ENCODE measurements at regions not wholly inside any gene's neighbourhood (a gene's known extent, or its start where the extent isn't known, plus 50 kb on each side); places are given as distances from the start of the nearest gene placed in this dataset.

- Histone ChIP-seq H3K4me2 (ENCODE audit: low read length) (no peak overlapping the region), H4K20me1 (ENCODE audit: insufficient read depth) (no peaks in the 10 kb centered on the region), H3K4me3 (ENCODE audit: low read length) (no peak overlapping the region), H3K27ac (ENCODE audit: low read length) (no peak overlapping the region), H3K9ac (ENCODE audit: low read length) (no peak overlapping the region), H3K36me3 (ENCODE audit: insufficient read depth, low read length) (no peaks in the 10 kb centered on the region), H2AFZ (ENCODE audit: low read depth, low read length) (no peak overlapping the region), H3K27me3 (ENCODE audit: insufficient read depth, low read depth, low read length) (no peaks in the 10 kb centered on the region), H3K9me2 (ENCODE audit: insufficient read depth, low read length) (no peaks in the 10 kb centered on the region), H3K79me2 (replicated peaks; ENCODE audit: insufficient read depth, low read length) (no peaks in the 10 kb centered on the region), H3K9me3 (ENCODE audit: low read length) (no peaks in the 10 kb centered on the region), H3F3A (ENCODE audit: insufficient read depth, low read length, poor library complexity, severe bottlenecking) (no peaks in the 10 kb centered on the region)
- TF ChIP-seq TAF1 (IDR thresholded peaks at IDR 0.05; ENCODE audit: low read depth) (no peak), MXI1 (conservative IDR thresholded peaks at IDR 0.05; ENCODE audit: poor library complexity, severe bottlenecking) (no peak), SMC3 (conservative IDR thresholded peaks at IDR 0.05; ENCODE audit: poor library complexity) (no peak), REST (IDR thresholded peaks at IDR 0.05; ENCODE audit: borderline replicate concordance) (no peak), CTCF (IDR thresholded peaks at IDR 0.05; ENCODE audit: poor library complexity, severe bottlenecking) (no peak), EP300 (conservative IDR thresholded peaks at IDR 0.05; ENCODE audit: poor library complexity, severe bottlenecking) (no peak), EZH2 (IDR thresholded peaks at IDR 0.05; ENCODE audit: borderline replicate concordance, insufficient read depth, low read length, poor library complexity, severe bottlenecking) (no peak), POLR2AphosphoS5 (IDR thresholded peaks at IDR 0.05) (no peak), RAD21 (conservative IDR thresholded peaks at IDR 0.05) (no peak)
Measured at GRCh38 chr16:85455534-85455933, 157.6 kb upstream of the GSE1 start.

GRCh38 chr16:85457366-85457765, 155.8 kb upstream of the GSE1 start:
- Histone ChIP-seq H3K9ac (ENCODE audit: low read length) (no peak overlapping the region), H3K27ac (ENCODE audit: low read length) (no peak overlapping the region), H3K9me3 (ENCODE audit: low read length) (no peaks in the 10 kb centered on the region), H3K4me2 (ENCODE audit: low read length) (no peak overlapping the region), H3K79me2 (replicated peaks; ENCODE audit: insufficient read depth, low read length) (no peaks in the 10 kb centered on the region), H3F3A (ENCODE audit: insufficient read depth, low read length, poor library complexity, severe bottlenecking) (no peaks in the 10 kb centered on the region), H3K27me3 (ENCODE audit: insufficient read depth, low read depth, low read length) (no peaks in the 10 kb centered on the region), H2AFZ (ENCODE audit: low read depth, low read length) (no peak overlapping the region), H3K36me3 (ENCODE audit: insufficient read depth, low read length) (no peaks in the 10 kb centered on the region), H3K9me2 (ENCODE audit: insufficient read depth, low read length) (no peaks in the 10 kb centered on the region), H4K20me1 (ENCODE audit: insufficient read depth) (no peaks in the 10 kb centered on the region), H3K4me3 (ENCODE audit: low read length) (no peak overlapping the region)
- TF ChIP-seq POLR2AphosphoS5 (IDR thresholded peaks at IDR 0.05), result no peak
- TF ChIP-seq MXI1 (conservative IDR thresholded peaks at IDR 0.05; ENCODE audit: poor library complexity, severe bottlenecking), result no peak
- no peak for TF ChIP-seq RAD21 (conservative IDR thresholded peaks at IDR 0.05)
- TF ChIP-seq EP300 (conservative IDR thresholded peaks at IDR 0.05; ENCODE audit: poor library complexity, severe bottlenecking), result no peak
- no peak for TF ChIP-seq CTCF (IDR thresholded peaks at IDR 0.05; ENCODE audit: poor library complexity, severe bottlenecking)
- no peak for TF ChIP-seq TAF1 (IDR thresholded peaks at IDR 0.05; ENCODE audit: low read depth)
